HCT116 (cell line): ENCODE measurements at regions not wholly inside any gene's neighbourhood (a gene's known extent, or its start where the extent isn't known, plus 50 kb on each side); places are given as distances from the start of the nearest gene placed in this dataset.

ENCODE experiments used
- POLR2A ChIP-seq: IDR thresholded peaks from 2 replicates; pipeline ENCODE4 v1.7.0; 2011; ENCODE audit warnings: borderline replicate concordance; ENCODE audit not compliant: insufficient read depth, insufficient read length; ENCODE audit errors: extremely low read depth
- TF ChIP-seq, protein P1 (sequence below), 3 experiments: fragments of 200-600 bp in 1 of 3; sonication (generic) in 1 of 3; IDR thresholded peaks in 2 of 3; conservative IDR thresholded peaks in 1 of 3; 2 replicates each; pipeline ENCODE4 v1.5.1; 2012 to 2017; ENCODE audit warnings: low read depth in 2 of 3, low read length in 2 of 3, antibody characterized with exemption in 1 of 3, borderline replicate concordance in 1 of 3, control low read depth in 1 of 3, mild to moderate bottlenecking in 1 of 3, mixed read lengths in 1 of 3, mixed run types in 1 of 3, moderate library complexity in 1 of 3; ENCODE audit not compliant: insufficient read depth in 1 of 3
- TF ChIP-seq, protein P2 (sequence below): IDR thresholded peaks from 2 replicates; pipeline ENCODE4 v1.6.1; 2012

DNA sequence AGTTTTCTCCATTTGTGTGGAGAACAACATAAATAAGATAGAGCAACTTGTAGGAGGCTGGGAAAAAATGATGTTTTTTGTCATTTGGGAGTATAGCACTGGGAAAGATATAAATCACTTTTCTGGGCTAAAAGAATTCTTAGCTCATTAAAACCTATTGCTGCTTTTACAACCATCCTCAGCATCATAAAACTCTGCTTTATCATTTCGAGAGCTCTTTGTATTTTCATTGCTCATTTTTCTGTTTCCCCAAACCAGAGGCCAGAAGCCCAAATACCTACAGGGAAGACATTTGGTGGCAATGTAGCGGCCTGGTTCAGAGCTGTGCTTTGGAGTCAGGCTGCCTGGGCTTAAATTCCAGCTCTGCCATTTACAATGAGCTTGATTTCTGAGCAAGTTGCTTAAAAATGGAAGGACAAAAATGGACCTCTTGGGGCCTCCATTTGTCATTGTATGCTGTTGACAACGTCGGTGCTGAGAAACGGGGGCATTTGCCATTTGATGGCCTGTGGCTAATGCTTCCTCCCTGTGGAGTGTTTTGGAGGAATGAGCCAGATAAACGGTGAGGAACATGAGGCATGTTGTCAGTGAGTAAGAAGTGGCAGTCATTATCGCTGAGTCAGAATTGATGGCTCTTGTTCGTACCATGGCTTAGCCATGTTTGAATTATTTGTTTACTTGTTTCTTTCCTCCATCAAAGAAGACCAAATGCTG lies 260.0 kb downstream of the EBLN2 start:
- no peak for TF ChIP-seq POLR2A
- TF ChIP-seq, protein P1, sequence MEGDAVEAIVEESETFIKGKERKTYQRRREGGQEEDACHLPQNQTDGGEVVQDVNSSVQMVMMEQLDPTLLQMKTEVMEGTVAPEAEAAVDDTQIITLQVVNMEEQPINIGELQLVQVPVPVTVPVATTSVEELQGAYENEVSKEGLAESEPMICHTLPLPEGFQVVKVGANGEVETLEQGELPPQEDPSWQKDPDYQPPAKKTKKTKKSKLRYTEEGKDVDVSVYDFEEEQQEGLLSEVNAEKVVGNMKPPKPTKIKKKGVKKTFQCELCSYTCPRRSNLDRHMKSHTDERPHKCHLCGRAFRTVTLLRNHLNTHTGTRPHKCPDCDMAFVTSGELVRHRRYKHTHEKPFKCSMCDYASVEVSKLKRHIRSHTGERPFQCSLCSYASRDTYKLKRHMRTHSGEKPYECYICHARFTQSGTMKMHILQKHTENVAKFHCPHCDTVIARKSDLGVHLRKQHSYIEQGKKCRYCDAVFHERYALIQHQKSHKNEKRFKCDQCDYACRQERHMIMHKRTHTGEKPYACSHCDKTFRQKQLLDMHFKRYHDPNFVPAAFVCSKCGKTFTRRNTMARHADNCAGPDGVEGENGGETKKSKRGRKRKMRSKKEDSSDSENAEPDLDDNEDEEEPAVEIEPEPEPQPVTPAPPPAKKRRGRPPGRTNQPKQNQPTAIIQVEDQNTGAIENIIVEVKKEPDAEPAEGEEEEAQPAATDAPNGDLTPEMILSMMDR (IDR thresholded peaks at IDR 0.05 in 2 of 3, conservative IDR thresholded peaks at IDR 0.05 in 1 of 3; ENCODE audit: borderline replicate concordance in 1 of 3, insufficient read depth in 1 of 3, low read depth in 2 of 3, low read length in 2 of 3), result no peak
- TF ChIP-seq, protein P2, sequence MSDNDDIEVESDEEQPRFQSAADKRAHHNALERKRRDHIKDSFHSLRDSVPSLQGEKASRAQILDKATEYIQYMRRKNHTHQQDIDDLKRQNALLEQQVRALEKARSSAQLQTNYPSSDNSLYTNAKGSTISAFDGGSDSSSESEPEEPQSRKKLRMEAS, result no peak
